GM19035 (cell line): ENCODE measurements at regions not wholly inside any gene's neighbourhood (a gene's known extent, or its start where the extent isn't known, plus 50 kb on each side); places are given as distances from the start of the nearest gene placed in this dataset.
"Not testable (repeated sequence)": the region's sequence is repeated elsewhere in the genome, so short reads cannot be mapped to it uniquely, and the experiment has no call there.

ENCODE experiments used
- ATAC-seq: cut with Tn5 transposase; IDR thresholded peaks from one replicate; pipeline ENCODE4 v1.9.1; 2021; ENCODE audit not compliant: unreplicated experiment

DNA sequence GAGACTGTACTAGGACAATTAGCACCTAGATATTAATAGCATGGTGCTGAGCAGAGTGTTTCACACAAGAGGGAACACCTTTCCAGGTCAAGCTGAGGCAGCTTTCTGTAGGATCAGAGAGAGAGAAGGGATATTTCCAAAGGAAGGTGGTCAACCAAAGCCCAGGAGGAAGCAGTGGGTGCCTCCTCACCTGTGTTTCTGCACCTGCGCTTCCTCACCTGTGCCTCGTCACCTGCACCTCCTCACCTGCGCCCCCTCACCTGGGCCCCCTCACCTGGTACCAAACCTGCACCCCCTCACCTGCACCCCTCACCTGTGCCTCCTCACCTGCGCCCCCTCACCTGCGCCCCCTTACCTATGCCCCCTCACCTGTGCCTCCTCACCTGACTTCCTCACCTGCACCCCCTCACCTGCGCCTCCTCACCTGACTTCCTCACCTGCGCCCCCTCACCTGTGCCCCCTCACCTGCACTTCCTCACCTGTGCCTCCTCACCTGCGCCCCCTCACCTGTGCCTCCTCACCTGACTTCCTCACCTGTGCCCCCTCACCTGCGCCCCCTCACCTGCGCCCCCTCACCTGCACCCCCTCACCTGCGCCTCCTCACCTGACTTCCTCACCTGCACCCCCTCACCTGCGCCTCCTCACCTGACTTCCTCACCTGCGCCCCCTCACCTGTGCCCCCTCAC is 67.9 kb downstream of the TTLL2 start:
- ATAC-seq: no peak

- no peak for ATAC-seq
Measured at GRCh38 chr6:167393731-167394130, 68.8 kb downstream of the TTLL2 start.

DNA sequence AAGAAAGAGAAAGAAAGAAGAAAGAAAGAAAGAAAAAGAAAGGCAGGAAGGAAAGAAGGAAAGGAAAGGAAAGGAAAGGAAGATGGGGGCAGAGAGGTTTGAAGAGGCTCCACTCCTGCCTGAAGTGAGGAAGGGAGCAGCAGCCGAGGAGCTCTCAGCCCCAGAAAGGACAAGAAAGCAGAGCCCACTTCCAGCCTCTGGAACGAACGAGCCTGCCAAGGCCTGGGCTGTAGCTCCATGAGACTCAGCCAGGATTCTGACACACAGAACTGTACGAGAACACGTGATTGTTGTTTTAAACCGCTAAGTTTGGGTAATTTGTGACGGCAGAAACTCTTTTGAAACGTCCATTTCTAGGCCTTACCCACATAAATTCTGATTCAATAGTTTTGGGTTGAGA is 69.5 kb downstream of the TTLL2 start:
- ATAC-seq: no peak

DNA sequence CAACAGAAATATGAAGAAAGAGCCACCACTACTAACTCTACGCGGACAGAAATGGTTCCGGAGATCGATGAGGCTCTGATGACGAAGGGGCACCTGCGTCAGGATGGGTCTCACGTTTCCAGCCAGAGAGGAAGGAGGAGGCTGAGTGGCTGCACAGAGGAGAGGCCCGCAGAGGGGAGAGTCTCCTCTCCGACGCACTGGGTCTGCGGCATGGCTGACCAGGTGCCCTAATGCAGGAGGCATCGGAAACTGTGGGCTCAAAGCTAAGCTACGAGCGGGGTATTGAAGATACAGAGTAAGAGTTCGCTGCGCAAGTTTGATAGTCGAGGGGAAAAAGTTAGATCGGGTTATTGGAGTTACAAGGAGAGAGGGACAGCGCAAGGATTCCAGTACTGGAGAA is 69.9 kb downstream of the TTLL2 start:
- ATAC-seq: no peak

DNA sequence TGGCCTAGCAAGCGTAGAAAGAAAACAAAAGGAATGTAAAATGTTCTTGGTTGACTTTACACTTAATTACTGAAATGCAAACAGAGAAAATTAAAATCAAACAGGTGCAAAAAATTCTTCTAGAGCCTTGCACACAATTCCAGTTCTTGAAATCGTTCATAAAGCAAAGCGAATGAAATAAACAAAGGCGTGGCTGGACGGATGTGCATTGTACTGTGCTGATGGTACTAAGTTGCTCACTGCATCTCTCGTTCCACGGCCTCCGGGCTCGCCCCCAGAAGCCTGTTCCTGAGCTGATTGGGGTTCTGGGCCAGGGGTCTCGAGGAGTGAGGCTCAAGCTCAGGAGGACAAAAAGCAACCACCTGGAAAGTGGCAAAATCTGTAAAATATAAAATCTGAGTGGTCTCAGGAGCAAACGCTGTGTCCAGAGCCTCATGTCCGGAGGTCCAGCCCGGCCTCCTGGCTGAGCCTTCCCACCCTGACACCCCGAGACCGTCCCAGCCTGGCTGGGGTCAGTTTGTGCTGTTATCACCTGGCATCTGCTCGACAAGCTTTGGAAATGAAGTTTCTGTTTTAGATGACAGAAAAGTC is 71.3 kb downstream of the TTLL2 start:
- no peak for ATAC-seq

GRCh38 chr6:167396659-167397490 is 72.0 kb downstream of the TTLL2 start:
- ATAC-seq: no peak

DNA sequence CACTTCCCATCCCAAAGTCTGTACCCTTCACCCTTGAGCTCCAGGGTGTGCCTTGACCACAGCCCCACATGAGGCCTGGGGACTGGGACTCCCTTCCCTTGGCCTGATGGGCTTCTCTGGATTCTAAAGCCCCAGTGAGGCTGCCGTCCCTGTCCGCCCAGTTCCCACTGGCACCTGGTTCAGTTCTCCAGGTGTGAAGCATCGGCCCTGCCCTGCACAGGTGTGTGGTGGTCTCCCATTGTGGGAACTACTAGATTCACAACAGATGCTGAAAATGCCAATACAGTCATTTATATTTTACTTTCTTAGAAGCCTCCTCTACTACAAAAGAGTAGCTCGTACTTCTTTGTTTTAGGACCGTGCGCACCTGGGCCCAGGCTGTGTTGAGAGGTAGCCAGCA is 72.8 kb downstream of the TTLL2 start:
- ATAC-seq: no peak

GRCh38 chr6:167398214-167399050 is 73.5 kb downstream of the TTLL2 start:
- ATAC-seq: no peak

DNA sequence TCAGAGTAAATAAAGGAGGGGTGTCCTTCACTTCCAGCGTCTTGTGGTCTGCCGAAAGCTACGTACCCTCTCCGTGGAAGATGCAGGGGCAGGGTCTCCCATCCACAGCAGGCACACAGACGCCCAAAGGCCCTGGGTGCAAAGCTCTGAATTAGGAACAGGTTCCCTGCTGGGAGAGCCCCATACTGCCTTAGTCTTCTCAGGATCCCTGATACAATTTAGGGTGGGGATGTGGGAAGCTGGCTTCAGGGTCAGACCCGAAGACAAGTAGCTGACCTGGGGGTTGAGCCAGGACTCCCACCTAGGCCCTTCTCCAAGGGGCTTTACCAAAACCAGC is 74.1 kb downstream of the TTLL2 start:
- ATAC-seq: no peak

GRCh38 chr6:167399599-167399998 is 74.7 kb downstream of the TTLL2 start:
- ATAC-seq: no peak

GRCh38 chr6:167400482-167401138 is 75.7 kb downstream of the TTLL2 start:
- ATAC-seq: no peak

GRCh38 chr6:167401525-167402194 is 76.8 kb downstream of the TTLL2 start:
- no peak for ATAC-seq

GRCh38 chr6:167402195-167402686 is 77.4 kb downstream of the TTLL2 start:
- ATAC-seq: no peak

DNA sequence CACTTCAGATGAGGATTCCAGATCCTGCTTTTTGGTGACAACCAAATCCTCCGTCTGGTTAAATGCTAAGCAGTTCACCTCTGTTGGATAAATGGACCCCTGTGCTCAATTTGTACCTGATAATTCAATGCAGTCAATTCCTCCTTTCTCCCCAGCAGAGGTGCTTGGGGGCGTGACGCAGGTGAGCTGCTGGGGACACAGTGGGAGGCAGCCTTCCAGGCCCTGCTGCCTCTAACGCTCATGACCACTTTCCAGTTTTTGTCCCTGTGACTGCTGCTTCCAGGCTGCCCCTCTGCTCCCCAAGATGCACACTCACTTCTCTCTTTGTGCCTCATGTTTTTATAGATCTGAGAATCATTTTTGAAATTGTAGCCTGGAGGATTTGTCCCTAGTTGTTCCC is 78.5 kb downstream of the TTLL2 start:
- no peak for ATAC-seq

DNA sequence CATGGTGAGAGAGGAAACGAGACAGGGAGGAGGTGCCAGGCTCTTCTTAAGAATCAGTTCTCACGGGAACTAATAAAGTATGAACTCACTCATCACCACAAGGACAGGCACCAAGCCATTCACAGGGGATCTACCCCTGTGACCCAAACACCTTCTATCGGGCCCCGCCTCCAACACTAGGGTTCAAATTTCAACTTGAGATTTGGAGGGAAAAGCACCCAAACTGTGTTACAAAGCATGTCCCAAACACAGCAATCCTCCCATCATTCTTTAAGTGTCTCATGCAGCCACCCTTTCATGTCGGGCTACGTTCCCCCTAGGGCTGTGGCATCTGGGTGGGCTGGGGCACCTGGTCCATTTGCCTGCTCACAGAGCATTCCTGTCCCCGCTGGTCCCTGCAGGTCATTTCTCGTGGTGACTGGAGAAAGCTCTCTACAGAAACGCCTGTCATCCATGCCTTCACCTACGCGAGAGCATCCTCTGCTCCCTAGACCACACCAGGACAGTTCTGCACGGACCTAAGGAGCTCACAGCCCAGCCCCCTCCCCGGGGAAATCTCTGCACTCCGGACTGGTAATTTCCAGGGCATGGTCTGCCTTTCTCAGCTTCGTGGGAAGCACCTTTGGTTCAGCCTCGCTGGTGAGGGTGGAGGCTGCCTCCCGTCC is 79.6 kb downstream of the TTLL2 start:
- no peak for ATAC-seq

GRCh38 chr6:167405778-167406532 is 81.1 kb downstream of the TTLL2 start:
- ATAC-seq: no peak

- not testable (repeated sequence) for ATAC-seq
Measured at GRCh38 chr6:167406533-167407238, 81.8 kb downstream of the TTLL2 start.
